ENCODE measurements at regions not wholly inside any gene's neighbourhood (a gene's known extent, or its start where the extent isn't known, plus 50 kb on each side); places are given as distances from the start of the nearest gene placed in this dataset.

DNA sequence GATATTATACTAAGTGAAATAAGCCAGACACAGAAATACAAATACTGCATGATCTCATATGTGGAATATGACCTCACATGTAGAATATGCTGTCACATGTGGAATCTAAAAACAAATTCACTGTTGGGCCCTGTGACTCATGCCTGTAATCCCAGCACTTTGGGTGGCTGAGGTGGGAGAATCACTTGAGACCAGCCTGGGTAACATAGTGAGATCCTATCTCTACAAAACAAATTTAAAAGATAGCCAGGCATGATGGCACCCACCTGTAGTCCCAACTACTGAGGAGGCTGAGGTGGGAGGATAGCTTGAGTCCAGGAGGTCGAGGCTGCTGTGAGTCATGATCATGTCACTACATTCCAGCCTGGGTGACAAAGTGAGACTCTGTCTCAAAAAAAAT, 160.3 kb downstream of the PTEN start:
- DNase-seq: no peak

DNA sequence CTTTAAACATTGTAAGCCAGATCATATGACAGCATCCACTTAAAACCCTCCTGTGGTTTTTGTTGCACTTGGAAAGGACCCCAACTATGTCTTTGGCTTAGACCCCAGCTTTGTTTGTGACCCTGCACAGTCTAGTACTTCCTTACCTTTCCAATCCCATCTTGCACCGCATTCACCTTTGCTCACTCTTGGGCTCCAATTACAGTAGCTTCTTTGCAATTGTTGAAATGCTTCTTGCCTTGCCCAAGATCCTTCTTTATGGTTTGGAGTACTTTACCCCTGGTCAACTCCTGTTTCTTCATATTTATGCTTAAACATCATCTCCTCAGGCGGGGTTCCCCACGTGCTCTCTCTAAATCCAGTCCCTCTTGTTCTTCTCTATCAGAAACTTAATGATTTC, 162.6 kb downstream of the PTEN start:
- DNase-seq: no peak

DNA sequence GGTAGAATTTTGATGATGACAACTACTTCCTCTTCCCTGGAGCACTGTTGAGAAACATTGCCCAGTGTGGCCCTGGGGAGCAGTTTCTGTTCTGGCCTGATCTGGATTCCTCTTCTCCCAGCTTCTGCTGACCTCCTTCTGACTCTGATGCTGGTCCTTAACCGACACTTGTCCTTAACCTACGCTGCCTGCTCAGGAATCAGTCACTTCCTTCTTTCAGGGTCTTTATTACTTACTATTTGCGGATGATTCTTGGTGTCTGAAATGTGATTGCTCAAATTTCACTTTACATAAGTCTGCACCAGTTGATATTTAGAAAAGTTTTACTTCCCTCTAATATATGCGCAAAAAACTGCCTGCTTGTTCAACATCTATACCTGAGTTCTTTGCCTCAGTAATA, 164.1 kb downstream of the PTEN start:
- no peak for DNase-seq

DNA sequence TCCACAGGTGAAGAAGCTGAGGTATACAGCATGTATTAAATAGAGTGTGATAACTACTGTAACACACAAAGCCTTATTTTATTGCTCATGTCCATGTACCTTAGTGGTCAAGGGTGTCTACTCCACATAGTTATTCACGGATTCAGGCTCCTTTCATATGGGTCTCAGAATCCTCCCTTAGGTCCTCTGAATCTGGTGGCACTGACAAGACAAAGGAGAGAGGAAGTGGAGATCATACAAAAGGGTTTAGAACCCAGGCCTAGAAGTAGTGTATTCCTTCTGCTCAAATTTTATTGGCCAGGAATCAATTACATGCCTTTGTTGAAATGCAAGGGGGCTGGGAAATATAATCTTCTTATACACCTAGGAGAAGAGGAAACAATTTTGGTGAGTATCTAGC, 164.6 kb downstream of the PTEN start:
- DNase-seq: no peak

DNA sequence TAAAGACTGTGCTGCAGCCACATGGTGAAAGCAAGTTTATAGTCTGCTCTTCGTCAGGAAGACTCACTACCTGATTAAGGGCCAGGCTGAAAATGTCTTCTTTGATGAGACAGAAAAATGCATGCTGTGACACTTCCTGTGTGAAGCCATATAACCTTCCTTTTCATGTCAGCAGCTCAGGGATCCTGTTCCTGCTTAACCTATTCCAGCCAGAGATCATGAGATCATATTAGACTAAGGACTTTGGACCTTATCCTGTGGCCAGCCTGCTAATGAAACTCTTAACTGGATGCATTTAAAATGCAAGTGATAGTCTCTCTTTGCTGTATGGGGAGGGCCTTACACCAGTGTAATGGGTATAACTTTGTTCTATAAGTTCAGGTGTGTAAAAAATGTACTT, 165.2 kb downstream of the PTEN start:
- DNase-seq: no peak

DNA sequence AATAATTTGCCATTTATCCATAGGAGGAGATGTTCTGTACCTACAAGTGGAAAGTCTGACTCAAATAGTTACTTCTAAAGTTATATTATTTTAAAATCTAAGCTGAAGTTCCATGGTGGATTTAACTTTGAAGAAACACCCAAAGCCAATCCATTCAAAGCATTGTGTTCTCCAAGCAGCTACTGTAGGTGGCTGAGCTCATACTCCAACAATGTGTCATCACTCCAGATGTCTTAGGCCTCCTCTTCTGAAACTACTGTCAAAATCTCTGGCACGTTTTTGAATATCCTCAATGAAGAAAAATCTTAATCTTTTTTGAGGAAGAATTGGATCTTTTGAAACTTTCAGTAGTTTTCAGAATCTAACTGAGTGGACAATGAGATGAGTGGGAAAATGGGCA, 169.1 kb downstream of the PTEN start:
- no peak for DNase-seq

DNA sequence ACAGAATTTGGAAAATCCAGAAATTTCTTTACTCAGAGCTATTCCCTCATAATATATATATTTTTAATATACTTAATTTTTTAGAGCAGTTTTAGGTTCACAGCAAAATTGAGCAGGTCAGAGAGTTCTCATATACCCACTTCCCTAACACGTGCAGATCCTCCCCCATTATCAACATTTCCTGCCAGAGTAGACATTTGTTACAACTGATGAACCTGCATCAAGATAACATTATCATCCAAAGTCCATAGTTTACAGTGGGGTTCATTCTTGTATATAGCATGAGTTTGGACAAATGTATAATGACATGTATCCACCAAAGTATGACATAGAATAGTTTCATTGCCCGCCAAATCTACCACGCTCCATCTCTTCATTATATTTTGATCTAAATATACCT, 170.0 kb downstream of the PTEN start:
- DNase-seq: no peak

DNA sequence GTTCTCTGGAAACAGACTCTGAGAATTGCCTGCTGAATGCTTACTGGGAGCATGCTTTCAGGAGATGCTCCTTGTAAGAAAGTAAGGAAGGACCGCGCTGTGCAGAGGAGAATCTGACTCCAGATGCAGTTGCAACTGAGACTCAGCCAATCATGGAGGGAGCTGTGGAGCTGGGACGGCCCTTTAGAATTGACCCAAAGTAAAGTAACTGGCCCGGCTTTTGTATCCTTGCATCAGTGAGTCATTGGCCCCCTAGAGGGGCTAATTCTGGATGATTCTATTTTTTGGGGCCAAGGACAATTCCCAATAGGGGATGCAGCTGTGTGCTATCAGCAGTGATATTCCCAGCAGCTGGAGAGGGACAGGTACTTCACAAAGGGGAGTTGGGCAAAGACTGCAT, 170.4 kb downstream of the PTEN start:
- no peak for DNase-seq

DNA sequence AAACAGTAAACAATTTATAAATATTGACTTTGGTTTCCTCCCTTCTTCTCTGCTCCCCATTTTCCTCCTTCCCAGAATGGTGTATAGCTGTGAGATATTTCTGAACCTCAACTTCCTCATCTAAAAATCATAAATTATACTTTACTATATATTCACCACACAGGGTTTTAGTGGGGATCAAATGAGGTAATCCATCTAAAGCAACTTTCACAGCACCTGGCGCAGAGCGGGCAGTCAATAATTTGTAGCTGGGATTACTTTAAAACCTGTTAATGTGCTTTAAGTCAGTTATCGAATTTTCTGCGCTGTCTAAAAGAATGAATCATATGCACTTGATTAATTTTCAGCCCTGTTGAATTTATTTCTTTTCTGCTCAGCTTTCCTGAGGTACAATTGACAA, 172.7 kb downstream of the PTEN start:
- DNase-seq: no peak

DNA sequence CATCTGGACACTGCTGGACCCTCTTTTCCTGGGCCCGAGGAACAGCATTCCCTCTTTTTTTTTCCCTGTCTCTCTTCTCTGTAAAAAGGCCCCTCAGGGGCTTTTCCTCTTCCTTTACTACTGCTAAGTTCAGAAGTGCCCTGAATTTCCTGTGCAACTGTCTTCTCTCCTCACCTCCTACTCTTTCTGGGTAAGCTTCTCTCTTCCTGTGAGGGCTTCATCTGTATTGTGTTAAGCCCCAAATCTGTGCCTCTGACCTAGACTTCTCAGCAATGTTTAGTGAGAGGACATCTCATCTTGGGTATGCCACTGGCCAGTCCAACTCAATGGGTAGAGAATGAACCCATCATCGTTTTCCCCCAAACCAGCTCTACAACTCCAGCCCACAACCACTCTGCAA, 174.2 kb downstream of the PTEN start:
- DNase-seq: no peak

DNA sequence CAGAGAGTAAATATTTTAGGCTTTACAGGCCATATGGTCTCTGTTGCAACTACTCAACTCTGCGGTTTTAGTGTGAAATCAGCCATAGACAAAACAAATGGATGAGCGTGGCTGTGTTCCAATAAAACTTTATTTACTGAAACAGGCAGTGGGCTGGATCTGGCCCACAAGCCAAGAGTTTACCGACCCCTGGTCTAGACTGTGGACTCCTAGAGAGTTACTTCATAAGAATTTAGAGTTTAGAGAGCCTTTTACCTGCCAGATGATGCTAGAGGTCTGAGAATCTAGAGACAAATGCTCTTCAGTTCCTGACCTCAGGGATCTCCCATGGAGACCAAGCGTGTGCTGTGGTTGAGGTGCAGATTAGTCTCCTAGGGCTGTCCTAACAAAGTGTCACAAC, 174.8 kb downstream of the PTEN start:
- DNase-seq: no peak

DNA sequence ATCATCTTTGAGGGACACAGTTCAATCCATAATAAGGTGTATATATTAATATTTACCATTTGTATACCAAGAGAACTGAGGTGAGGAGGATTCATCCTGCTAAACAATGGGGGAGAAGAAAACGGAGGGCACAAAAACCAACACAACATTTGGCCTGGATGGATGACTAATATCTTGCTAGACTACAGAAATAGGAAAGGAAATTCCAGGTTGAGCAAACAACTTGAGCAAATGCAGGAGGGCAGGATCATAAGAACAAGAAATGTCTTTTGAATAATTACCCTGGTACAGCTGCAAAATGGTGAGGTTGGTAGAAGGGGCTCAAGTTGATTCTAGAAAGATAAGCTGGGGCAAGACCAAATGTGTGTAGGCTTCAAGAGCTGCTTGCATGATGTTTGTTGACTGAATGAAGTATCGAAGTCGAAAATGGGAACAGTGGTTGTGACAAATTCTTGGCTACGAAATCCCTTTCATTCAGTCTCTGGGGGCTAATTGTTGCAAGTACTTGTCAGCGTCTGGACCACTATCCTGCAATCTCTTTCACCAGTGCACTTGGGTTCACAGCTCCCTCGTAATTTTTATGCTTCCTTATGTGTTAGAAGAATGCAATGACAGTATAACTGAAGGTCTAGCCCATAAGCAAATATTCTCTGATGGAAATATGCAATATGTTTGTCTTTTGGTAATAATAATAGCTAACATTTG, 176.2 kb downstream of the PTEN start:
- DNase-seq: no peak

DNA sequence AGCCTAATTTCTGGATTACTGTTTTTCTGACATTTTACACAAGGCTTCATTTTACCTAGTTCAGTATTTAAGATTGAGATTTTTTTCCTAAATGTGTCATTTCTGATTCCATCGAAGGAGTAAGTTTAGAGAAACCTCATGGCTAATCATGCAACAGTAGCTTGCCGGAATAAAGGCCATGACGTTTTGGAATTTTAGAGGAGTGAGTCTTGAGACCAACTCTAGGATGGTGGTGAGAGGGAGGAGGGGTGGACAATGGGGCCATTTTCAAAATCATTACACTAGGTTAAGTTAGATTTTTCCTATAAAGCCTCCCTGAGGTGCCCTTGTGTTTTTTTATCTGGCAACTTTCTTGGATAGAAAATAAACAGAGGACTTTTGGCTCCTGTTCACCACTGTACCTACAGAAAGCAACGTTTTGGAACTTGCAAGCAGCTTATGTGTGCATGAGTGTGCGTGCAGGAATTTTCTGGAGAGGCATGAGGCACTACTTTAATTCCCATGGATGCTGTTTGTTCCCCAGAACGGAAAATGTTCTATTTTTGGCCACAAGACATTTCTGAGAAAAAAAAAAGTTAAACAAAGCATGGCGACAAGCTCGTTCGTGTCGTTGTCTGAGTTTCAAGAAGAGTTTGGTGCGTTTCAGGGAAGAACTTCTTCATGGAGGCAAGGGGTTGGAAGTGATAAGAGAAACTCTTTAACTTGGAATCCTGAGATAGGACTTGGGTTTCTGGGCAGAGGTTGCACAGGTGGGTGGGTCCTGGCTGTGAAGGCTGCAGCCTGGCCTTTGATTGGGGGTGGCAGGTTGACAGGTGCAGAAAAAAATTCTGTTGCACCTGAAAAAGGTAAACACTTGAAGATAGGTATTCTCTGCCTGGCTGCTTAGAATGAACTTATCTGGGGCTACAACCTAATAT, 178.1 kb downstream of the PTEN start:
- DNase-seq: no peak

DNA sequence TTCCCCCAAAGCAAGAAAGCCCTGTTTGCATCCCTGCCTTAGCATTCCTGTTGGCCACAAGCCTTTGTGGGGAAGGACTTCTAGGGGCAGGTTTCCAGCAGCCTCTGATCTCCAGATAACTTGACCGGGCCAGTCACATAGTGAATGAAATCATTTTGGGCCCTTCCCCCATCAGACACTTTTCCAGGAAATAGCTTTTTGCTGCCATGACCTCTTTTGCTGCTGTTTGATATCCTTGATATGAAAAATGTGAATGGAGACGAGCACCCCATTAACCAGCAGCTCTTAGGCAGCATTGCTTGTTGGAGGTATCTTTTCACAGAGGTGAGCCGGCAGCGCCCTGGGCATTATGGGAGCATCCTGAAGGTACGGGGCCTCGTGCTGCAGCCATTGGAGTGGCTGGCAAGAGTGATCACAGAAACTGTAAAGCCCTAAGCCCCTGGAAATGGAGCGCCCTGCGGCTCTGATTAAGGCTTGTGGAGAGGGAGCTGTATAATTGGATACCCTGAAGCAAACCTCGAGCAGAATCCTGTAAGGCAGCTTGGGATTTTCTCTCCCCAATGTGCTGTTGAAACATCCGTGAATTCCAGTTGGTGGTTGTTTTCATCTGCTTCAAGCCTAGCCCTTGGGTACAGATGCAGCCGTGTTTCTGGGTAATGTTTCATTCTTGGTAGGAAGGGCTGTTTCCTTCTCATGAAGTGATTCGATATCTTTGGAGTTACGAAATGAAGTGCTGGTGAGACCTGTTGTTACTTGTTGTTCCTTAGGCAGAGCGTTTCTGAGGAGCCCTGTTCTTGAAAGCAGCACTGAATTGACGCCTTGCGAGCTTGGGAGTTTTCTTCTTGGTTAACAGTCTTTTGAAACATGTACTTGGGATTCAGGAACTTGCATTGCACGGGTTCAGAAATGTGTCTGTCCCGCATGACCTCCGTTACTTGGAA, 179.0 kb downstream of the PTEN start:
- no peak for DNase-seq

DNA sequence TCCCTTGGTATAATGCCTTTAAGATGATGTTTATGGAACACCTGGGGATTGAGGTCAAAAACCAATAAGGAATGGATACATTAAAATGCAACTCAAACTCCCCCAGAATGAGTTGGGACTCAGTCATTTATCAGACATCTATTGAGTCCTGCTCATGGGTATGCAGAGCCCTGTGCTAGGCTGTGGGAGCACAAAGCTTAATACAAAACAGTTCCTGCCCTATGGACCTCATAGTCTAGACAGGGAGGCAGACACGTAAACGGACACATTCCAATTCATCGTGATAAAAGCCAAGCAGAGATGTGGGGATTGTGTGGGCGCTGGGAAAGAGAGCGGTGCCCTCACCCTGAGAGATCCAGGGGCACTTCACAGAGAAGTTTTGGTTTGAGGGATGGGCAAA, 181.7 kb downstream of the PTEN start:
- no peak for DNase-seq

DNA sequence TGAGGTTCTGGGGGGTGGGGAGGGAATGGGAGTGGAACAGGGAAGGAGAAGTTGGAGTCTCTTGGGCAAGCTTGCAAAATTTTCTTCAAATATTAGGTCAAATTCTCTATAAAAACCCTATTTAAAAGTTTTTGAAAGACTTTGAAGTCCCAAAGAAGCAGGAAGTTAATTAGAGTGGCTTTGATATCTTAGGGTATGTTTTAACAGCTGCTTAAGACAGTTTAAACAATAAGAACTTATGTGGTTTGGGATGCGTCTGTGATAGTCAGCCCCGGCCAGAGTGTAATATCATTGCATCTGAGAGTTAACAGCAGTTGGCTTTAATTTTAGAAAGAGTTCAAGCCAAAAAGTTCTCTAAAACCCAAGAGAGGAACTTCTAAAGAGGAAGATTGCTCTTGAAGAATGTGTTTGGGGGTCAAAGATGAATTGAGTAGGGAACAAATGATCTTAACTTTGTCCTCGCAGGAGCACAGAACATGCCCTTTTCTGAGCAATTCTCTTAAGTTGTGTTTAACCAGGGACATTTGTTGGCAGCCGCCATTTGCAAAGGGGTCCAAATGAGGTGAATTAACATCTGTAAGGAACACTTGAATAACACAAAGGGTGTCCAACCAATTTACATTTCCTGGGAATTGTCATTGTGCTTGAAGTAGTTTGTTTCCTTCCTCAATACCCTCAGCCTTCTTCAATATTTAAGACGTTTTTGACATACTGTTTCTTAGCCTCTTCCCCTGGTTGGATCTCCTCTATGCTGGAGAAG, 182.4 kb downstream of the PTEN start:
- no peak for DNase-seq

DNA sequence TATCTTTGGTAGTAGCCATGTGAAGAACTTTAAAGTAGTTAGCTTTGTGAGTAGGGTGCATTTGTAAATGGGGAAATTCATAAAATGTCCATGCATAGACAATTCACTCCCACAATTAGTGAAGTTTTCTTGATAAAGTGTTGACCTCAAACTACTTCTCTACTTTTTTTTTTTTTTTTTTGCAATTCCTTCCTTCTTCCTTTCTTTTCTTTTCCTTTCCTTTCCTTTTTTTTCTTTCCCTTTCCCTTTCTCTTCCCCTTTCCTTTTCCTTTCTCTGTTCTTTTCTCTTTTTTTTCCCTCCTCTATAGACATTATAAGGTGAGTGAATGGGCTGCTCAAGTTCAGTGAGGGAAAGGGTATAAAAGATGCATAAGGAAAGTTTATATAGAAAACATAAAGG, 184.2 kb downstream of the PTEN start:
- no peak for DNase-seq

DNA sequence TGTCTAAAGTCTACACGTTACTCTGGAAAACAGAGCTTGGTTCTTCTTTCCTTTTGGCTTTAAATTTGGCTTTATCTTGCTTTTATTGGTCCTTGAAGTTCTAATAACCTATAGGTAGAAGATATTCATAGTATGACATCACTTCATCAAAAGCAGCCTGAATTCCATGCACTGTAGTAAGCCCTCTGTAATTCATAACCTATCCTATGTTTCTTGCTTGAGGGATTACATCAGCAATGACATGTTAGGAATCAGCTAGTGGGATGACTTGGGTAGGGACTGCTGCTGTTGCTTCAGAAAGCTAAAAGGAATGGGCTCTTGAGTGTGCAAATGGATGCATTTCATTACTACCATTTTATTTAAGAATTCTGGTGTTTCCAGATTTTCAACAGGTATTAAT, 184.9 kb downstream of the PTEN start:
- no peak for DNase-seq

DNA sequence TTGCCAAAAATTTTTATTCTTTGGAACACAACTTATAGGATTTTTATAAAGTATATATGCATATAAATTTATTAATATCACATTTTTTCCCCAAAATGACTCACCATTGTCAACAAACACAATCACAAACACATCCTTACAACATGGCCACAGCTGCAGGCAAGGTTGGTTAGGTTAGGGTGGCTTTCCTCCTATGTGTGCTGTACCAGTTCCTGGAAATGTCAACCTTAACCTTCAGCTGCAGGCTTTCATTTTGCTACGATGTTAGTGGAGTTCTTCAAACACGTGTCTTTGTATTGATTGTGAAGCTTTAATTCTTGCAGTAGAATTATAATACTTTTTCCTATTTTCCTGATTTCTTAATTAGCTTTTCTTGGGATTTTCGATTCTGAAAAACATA, 185.8 kb downstream of the PTEN start:
- no peak for DNase-seq

DNA sequence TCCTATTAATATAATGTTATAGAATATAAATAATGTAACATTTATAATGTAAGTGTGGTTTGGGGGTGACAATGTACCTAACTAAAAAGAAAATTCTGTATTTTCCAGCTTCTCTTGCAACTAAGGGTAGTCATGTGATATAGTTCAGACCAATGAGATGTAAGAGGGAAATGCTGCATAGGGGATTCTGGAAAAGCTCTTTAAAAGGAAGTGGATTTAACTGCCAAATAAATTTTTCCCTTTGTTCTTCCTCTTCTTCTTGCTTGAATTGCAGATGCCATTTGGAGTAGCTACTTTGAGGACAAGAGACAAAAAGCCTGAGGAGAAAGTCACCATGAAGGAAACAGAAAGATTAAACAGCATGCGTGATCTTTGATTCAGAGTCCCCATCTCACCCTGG, 194.3 kb downstream of the PTEN start:
- DNase-seq: no peak

DNA sequence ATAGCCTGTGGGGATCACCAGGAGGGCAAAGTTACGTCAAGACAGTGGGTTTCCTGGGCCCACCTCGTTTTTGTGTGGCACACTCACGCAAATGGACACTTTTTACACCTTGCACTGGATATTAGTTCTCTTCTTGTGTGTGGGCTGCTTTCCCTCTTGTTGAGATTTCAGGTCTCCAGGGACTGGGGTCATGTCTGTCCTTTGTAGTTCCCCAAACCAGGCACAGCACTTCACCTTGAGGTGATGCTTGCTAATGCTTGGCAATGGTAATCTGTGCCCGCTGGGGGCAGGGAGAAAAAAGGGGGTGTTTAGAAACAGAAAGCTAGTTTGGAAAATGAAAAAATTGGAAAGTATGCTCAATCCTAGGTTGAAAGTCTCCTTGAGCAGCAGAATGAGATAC, 195.3 kb downstream of the PTEN start:
- DNase-seq: no peak

DNA sequence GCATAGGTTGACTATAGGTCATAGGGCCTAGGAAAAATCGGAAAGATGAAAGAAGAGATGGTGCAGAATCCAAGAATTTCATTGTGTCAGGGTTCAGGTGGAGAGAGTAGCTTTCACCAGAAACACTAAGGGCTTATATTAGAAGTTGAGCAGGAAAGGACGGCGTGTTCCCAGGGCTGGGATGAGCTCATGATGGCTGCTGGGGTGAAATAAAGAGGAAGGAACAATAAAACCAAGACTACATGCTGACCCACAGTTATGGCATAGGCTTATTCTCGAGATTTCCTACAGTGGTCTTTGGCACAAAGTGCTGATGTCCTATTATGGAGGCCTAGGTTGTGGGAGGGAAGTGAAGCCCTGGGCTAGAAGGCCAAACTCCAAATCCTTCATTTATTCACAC, 195.8 kb downstream of the PTEN start:
- DNase-seq: no peak

DNA sequence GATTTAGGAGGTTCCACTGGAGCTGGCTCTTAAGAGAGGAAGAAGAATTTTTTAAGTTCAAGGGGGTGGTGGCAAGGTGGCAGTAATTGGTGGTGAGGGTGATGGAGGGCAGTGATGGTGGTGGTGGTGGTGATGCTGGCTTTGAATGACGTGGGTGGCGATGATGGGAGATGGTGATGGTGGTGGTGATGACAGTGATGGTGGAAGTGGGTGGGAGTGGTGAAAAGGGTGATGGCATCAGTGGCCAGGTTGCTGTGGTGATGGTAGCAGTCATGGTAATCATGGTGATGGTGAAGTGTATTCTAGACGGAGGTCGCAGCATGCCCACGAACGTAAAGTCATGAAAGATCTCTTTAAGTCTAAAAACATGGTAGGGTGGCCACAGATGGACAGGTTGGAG, 197.3 kb downstream of the PTEN start:
- no peak for DNase-seq
